Dendritic cell treated with granulocyte-macrophage colony-stimulating factor and Interleukin-4, amounts not matched to agents 40 ng/mL and 50 ng/mL, for 4 days (primary cell): ENCODE measurements at regions not wholly inside any gene's neighbourhood (a gene's known extent, or its start where the extent isn't known, plus 50 kb on each side); places are given as distances from the start of the nearest gene placed in this dataset.

Source experiments
- H3K27ac Mint-ChIP-seq: one replicate; pipeline ENCODE4 v1.8.0; 2022; ENCODE audit warnings: mild to moderate bottlenecking, mixed read lengths
- H3K27me3 Mint-ChIP-seq: one replicate; pipeline ENCODE4 v1.8.0; 2022; ENCODE audit warnings: mild to moderate bottlenecking, mixed read lengths
- H3K36me3 Mint-ChIP-seq: one replicate; pipeline ENCODE4 v1.8.0; 2022; ENCODE audit warnings: low read depth, mixed read lengths
- H3K4me1 Mint-ChIP-seq: one replicate; pipeline ENCODE4 v1.8.0; 2022; ENCODE audit warnings: low read depth, mixed read lengths
- H3K4me3 Mint-ChIP-seq: one replicate; pipeline ENCODE4 v1.8.0; 2022; ENCODE audit warnings: mild to moderate bottlenecking, moderate library complexity, mixed read lengths
- H3K9me3 Mint-ChIP-seq: one replicate; pipeline ENCODE4 v1.8.0; 2022; ENCODE audit warnings: mixed read lengths
- intact Hi-C: fragments of 100-400 bp; cut with micrococcal nuclease; formaldehyde crosslinking; loops from one replicate; pipeline ENCODE4 v1.15.0; 2022

- Mint-ChIP-seq H3K27ac (no peak overlapping the region), H3K36me3 (no peaks in the 10 kb centered on the region), H3K9me3 (peaks cover 7% of the 10 kb centered on the region), H3K27me3 (no peaks in the 10 kb centered on the region), H3K4me1 (no peaks in the 10 kb centered on the region), H3K4me3 (no peak overlapping the region)
- intact Hi-C loops = no loop called here
Measured at GRCh38 chr16:61409604-61410003, 626.6 kb downstream of the CDH8 start.

- Mint-ChIP-seq H3K36me3 (no peaks in the 10 kb centered on the region), H3K4me3 (no peak overlapping the region), H3K9me3 (peaks cover 17% of the 10 kb centered on the region), H3K27ac (no peak overlapping the region), H3K4me1 (no peaks in the 10 kb centered on the region), H3K27me3 (no peaks in the 10 kb centered on the region)
- intact Hi-C loops = no loop called here
Measured at GRCh38 chr16:61403386-61403785, 632.9 kb downstream of the CDH8 start.

DNA sequence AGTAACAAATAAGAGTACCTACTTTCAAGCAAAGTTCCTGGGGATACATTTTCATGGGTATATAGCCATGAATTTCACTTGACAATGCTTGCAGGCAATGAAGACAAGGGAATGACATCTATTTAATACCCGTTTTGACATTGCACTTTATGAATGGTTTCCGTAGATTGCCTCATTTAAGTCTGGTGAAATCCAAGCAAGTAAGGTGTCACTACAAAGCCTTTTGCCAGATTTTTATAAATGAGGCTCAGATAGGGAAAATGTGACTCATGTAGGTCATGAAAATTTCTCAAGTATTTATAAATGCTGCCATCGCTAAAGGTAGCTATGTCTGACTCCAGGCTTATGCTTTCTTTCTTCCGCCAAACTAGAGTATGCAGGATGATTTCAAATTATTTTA lies 644.3 kb downstream of the CDH8 start:
- Mint-ChIP-seq H3K9me3 (no peaks in the 10 kb centered on the region), H3K27ac (no peak overlapping the region), H3K27me3 (no peaks in the 10 kb centered on the region), H3K4me1 (no peaks in the 10 kb centered on the region), H3K36me3 (no peaks in the 10 kb centered on the region), H3K4me3 (no peak overlapping the region)
- intact Hi-C loops = no loop called here

GRCh38 chr16:61390965-61391637 lies 645.1 kb downstream of the CDH8 start:
- Mint-ChIP-seq H3K36me3 (no peaks in the 10 kb centered on the region), H3K4me1 (no peaks in the 10 kb centered on the region), H3K27ac (no peak overlapping the region), H3K27me3 (no peaks in the 10 kb centered on the region), H3K9me3 (no peaks in the 10 kb centered on the region), H3K4me3 (no peak overlapping the region)
- intact Hi-C loops = no loop called here

DNA sequence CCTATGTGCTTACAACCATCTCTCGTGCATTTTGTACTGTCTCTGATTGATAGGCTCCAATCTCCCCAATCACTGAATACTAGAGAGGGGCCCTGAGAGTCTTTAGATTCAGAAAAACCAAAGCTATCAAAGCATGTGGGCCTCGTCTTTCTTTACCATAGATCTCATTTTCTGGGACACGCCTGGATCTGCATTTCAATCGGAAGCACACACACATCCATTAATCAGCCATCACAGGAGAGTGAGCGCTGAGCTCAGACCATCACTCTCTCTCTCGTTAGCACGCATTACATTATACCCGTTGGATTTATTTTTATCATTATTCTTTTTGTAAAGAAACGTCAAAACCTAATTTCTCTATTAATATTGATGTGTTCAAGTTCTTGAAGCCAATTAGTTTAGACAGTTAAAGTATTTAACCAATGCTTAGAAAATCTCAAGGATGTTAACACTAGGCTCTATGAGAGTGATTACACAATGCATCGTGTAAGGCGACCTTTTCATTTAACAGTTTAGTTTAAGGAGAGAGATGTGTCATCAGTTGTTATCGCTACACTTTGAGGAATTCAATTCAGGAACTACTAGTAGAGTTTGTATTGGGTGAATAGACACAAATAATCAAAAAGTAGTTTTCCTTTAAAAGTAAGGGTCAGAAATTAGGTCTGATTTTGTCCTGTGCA lies 650.7 kb downstream of the CDH8 start:
- intact Hi-C loops = no loop called here
- Mint-ChIP-seq H3K27ac (no peak overlapping the region), H3K27me3 (no peaks in the 10 kb centered on the region), H3K36me3 (no peaks in the 10 kb centered on the region), H3K4me1 (no peaks in the 10 kb centered on the region), H3K9me3 (no peaks in the 10 kb centered on the region), H3K4me3 (no peak overlapping the region)

DNA sequence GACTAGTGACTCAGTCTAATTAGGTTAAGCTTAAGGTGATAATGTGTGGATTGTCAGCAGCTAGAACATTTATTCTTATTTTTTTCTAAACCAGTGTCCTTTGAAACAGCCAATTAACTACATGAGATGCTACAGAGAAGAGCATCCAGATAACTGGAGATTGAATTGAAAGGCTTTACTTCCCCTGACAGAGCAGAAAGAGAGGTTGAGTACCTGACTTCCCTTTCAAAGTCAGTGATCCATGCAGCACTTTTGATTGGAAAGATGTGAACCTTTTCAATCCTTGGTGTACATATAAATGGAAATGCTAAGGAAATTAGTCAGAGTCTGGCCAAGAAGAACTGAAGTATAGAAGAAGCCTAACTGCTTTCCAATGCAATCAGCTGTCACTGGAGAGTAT lies 653.8 kb downstream of the CDH8 start:
- H3K4me1 Mint-ChIP-seq = no peaks in the 10 kb centered on the region
- no peak overlapping the region for H3K27ac Mint-ChIP-seq
- H3K4me3 Mint-ChIP-seq = no peak overlapping the region
- H3K27me3 Mint-ChIP-seq = no peaks in the 10 kb centered on the region
- no peaks in the 10 kb centered on the region for H3K36me3 Mint-ChIP-seq
- peaks cover 8% of the 10 kb centered on the region for H3K9me3 Mint-ChIP-seq
- intact Hi-C loops = no loop called here

- Mint-ChIP-seq H3K4me3 (no peak overlapping the region), H3K27ac (no peak overlapping the region), H3K4me1 (no peaks in the 10 kb centered on the region), H3K9me3 (peaks cover 8% of the 10 kb centered on the region), H3K27me3 (no peaks in the 10 kb centered on the region), H3K36me3 (no peaks in the 10 kb centered on the region)
- intact Hi-C loops = no loop called here
Measured at GRCh38 chr16:61379311-61379710, 656.9 kb downstream of the CDH8 start.

DNA sequence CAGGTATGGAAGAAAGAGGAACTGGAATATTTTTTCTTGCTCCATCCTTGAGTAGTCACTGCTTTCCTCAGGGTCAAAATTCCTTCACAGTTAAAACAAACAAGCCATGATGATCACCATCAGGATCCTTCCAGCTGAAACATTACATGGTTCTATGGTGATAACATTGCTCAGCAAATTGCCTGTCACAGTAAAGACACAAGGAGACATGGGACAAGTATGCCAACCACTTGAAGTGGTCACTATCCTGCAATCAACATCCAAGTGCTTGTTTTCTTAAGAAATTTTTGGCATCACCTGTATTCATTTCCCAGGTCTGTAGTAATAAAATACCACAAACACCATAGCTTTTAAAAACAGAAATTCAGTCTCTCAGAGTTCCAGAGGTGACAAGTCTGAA lies 662.2 kb downstream of the CDH8 start:
- Mint-ChIP-seq H3K9me3 (peaks cover 6% of the 10 kb centered on the region), H3K36me3 (no peaks in the 10 kb centered on the region), H3K4me3 (no peak overlapping the region), H3K27ac (no peak overlapping the region), H3K4me1 (no peaks in the 10 kb centered on the region), H3K27me3 (no peaks in the 10 kb centered on the region)
- intact Hi-C loops = no loop called here

DNA sequence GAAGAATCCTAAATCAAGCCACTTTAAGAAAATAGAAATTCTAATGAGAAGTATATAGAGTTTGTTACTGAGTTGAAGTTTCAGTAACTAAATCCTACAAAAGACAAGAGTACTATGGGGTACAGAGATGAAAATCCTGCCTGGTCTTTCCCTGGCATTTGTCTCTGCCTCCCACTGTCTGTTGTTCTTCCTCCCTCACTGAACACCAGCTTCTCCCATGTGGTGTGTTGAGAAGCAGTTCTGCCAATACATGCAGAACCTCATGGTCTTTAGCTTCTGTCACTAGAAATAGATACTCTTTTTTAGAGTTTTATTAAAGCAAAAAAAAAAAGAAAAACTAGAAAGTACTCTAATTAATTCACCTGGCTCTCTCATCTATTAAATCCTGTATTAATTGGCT lies 664.4 kb downstream of the CDH8 start:
- Mint-ChIP-seq H3K27ac (no peak overlapping the region), H3K4me1 (no peaks in the 10 kb centered on the region), H3K4me3 (no peak overlapping the region), H3K9me3 (no peaks in the 10 kb centered on the region), H3K36me3 (no peaks in the 10 kb centered on the region), H3K27me3 (no peaks in the 10 kb centered on the region)
- intact Hi-C loops = no loop called here

DNA sequence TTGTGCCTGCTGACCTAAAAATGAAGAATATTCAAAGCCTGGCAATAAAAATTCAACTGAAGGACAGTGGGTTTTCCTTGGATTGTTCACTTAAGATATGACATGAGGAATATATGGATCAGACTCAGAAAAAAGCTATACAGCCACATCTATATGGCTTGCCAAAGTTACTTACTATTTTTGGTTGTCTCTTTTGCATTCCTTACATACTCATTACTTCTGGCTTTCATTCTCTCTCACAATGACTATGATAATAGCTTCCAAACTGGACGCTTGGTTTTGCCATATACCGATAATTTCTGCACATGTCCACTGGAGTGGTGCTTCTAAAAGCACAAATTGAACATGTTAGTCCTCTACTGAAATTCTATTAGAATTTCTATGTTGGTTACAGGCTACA lies 664.9 kb downstream of the CDH8 start:
- Mint-ChIP-seq H3K36me3 (no peaks in the 10 kb centered on the region), H3K4me3 (no peak overlapping the region), H3K27ac (no peak overlapping the region), H3K27me3 (no peaks in the 10 kb centered on the region), H3K9me3 (no peaks in the 10 kb centered on the region), H3K4me1 (no peaks in the 10 kb centered on the region)
- intact Hi-C loops = no loop called here

DNA sequence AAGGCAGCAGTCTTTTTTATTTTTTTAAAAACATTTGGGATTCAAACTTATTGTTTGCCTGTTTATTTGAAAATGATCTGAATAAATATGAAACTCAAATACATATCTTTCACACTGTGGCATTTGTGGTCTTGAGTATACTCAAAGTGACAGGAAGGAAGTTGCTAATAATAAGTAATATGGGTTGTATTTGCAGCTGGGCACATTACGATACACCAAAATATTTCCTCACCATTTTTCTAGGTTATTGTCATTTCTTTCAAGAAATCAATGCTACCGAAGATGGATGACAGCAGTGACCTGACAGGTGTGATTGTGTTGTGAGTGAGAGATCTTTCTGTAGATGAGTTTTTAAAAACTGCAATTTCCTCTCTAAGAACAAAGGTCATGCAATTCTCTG lies 665.7 kb downstream of the CDH8 start:
- Mint-ChIP-seq H3K9me3 (no peaks in the 10 kb centered on the region), H3K4me1 (no peaks in the 10 kb centered on the region), H3K4me3 (no peak overlapping the region), H3K27ac (no peak overlapping the region), H3K36me3 (no peaks in the 10 kb centered on the region), H3K27me3 (no peaks in the 10 kb centered on the region)
- intact Hi-C loops = no loop called here

GRCh38 chr16:61366006-61366405 lies 670.2 kb downstream of the CDH8 start:
- no peak overlapping the region for H3K27ac Mint-ChIP-seq
- no peaks in the 10 kb centered on the region for H3K36me3 Mint-ChIP-seq
- H3K4me3 Mint-ChIP-seq = no peak overlapping the region
- no peaks in the 10 kb centered on the region for H3K4me1 Mint-ChIP-seq
- intact Hi-C loops = no loop called here
- no peaks in the 10 kb centered on the region for H3K9me3 Mint-ChIP-seq
- H3K27me3 Mint-ChIP-seq = no peaks in the 10 kb centered on the region

GRCh38 chr16:61364990-61365389 lies 671.2 kb downstream of the CDH8 start:
- H3K9me3 Mint-ChIP-seq = no peaks in the 10 kb centered on the region
- no peaks in the 10 kb centered on the region for H3K36me3 Mint-ChIP-seq
- H3K4me3 Mint-ChIP-seq = no peak overlapping the region
- H3K4me1 Mint-ChIP-seq = no peaks in the 10 kb centered on the region
- intact Hi-C loops = no loop called here
- H3K27me3 Mint-ChIP-seq = no peaks in the 10 kb centered on the region
- no peak overlapping the region for H3K27ac Mint-ChIP-seq

- Mint-ChIP-seq H3K27me3 (no peaks in the 10 kb centered on the region), H3K4me1 (no peaks in the 10 kb centered on the region), H3K4me3 (no peak overlapping the region), H3K27ac (no peak overlapping the region), H3K9me3 (no peaks in the 10 kb centered on the region), H3K36me3 (no peaks in the 10 kb centered on the region)
- intact Hi-C loops = no loop called here
Measured at GRCh38 chr16:61362585-61362984, 673.7 kb downstream of the CDH8 start.

GRCh38 chr16:61344791-61345190 lies 691.4 kb downstream of the CDH8 start:
- Mint-ChIP-seq H3K9me3 (no peaks in the 10 kb centered on the region), H3K4me3 (no peak overlapping the region), H3K4me1 (no peaks in the 10 kb centered on the region), H3K27ac (no peak overlapping the region), H3K27me3 (no peaks in the 10 kb centered on the region), H3K36me3 (no peaks in the 10 kb centered on the region)
- intact Hi-C loops = no loop called here
